ENCODE measurements at regions not wholly inside any gene's neighbourhood (a gene's known extent, or its start where the extent isn't known, plus 50 kb on each side); places are given as distances from the start of the nearest gene placed in this dataset.

- DNase-seq: no peak
Measured at GRCh38 chr13:62964522-62964921, 1548.9 kb upstream of the PCDH20 start.

GRCh38 chr13:62960723-62961122 lies 1545.1 kb upstream of the PCDH20 start:
- DNase-seq: no peak

GRCh38 chr13:62933809-62934208 lies 1518.2 kb upstream of the PCDH20 start:
- no peak for DNase-seq

- DNase-seq: no peak
Measured at GRCh38 chr13:62932256-62932883, 1516.7 kb upstream of the PCDH20 start.

GRCh38 chr13:62931853-62932252 lies 1516.2 kb upstream of the PCDH20 start:
- DNase-seq: no peak

- no peak for DNase-seq
Measured at GRCh38 chr13:62924395-62924794, 1508.7 kb upstream of the PCDH20 start.

GRCh38 chr13:62920159-62920558 lies 1504.5 kb upstream of the PCDH20 start:
- no peak for DNase-seq

GRCh38 chr13:62919491-62919890 lies 1503.8 kb upstream of the PCDH20 start:
- DNase-seq: no peak

- DNase-seq: no peak
Measured at GRCh38 chr13:62910541-62911060, 1495.0 kb upstream of the PCDH20 start.

- no peak for DNase-seq
Measured at GRCh38 chr13:62908321-62908720, 1492.7 kb upstream of the PCDH20 start.

- DNase-seq: no peak
Measured at GRCh38 chr13:62906896-62907295, 1491.2 kb upstream of the PCDH20 start.

- no peak for DNase-seq
Measured at GRCh38 chr13:62906469-62906868, 1490.8 kb upstream of the PCDH20 start.

GRCh38 chr13:62887046-62887445 lies 1471.4 kb upstream of the PCDH20 start:
- no peak for DNase-seq

GRCh38 chr13:62879071-62879470 lies 1463.4 kb upstream of the PCDH20 start:
- DNase-seq: peak; percentile 25

- DNase-seq: no peak
Measured at GRCh38 chr13:62875118-62875640, 1459.5 kb upstream of the PCDH20 start.

GRCh38 chr13:62850331-62850730 lies 1434.7 kb upstream of the PCDH20 start:
- DNase-seq: no peak

- DNase-seq: no peak
Measured at GRCh38 chr13:62847520-62847919, 1431.9 kb upstream of the PCDH20 start.

GRCh38 chr13:62846302-62846701 lies 1430.7 kb upstream of the PCDH20 start:
- peak; percentile 10 for DNase-seq

- DNase-seq: no peak
Measured at GRCh38 chr13:62839338-62839737, 1423.7 kb upstream of the PCDH20 start.

GRCh38 chr13:62838929-62839328 lies 1423.3 kb upstream of the PCDH20 start:
- DNase-seq: no peak

- DNase-seq: peak; percentile 36
Measured at GRCh38 chr13:62837895-62838294, 1422.2 kb upstream of the PCDH20 start.

GRCh38 chr13:62829486-62829885 lies 1413.8 kb upstream of the PCDH20 start:
- no peak for DNase-seq

GRCh38 chr13:62799931-62800436 lies 1384.3 kb upstream of the PCDH20 start:
- no peak for DNase-seq

- no peak for DNase-seq
Measured at GRCh38 chr13:62799038-62799535, 1383.4 kb upstream of the PCDH20 start.

- DNase-seq: no peak
Measured at GRCh38 chr13:62793850-62794249, 1378.2 kb upstream of the PCDH20 start.

Data from amniotic stem cell (primary cell).